H1 (cell line): ENCODE measurements at regions not wholly inside any gene's neighbourhood (a gene's known extent, or its start where the extent isn't known, plus 50 kb on each side); places are given as distances from the start of the nearest gene placed in this dataset.

Experiments
- ATF2 ChIP-seq: IDR thresholded peaks from 2 replicates; pipeline ENCODE4 v1.6.1; 2012; ENCODE audit warnings: low read length, inconsistent platforms
- BCL11A ChIP-seq, 2 experiments: IDR thresholded peaks; one replicate each; pipeline ENCODE4 v1.6.1; 2011; ENCODE audit warnings: low read depth in 2 of 2, low read length in 2 of 2, mild to moderate bottlenecking in 2 of 2
- CTCF ChIP-seq, 3 experiments: IDR thresholded peaks; 1 replicate in 2 of 3; 2 replicates in 1 of 3; pipeline versions ENCODE4 v1.5.1 to v1.6.1; 2011; ENCODE audit warnings: low read length in 3 of 3, mild to moderate bottlenecking in 3 of 3, inconsistent platforms in 2 of 3, low read depth in 1 of 3, moderate library complexity in 1 of 3; ENCODE audit not compliant: insufficient read depth in 1 of 3; ENCODE audit errors: control extremely low read depth in 1 of 3
- EGR1 ChIP-seq: IDR thresholded peaks from 2 replicates; pipeline ENCODE4 v1.6.1; 2011; ENCODE audit warnings: low read depth, low read length, borderline replicate concordance
- MAX ChIP-seq: IDR thresholded peaks from 2 replicates; pipeline ENCODE4 v1.6.1; 2012; ENCODE audit warnings: inconsistent platforms
- POLR2A ChIP-seq, 2 experiments: IDR thresholded peaks; 1 replicate in 1 of 2; 2 replicates in 1 of 2; pipeline ENCODE4 v1.6.1; 2011; ENCODE audit warnings: low read depth in 2 of 2, low read length in 2 of 2, mild to moderate bottlenecking in 2 of 2; ENCODE audit errors: control extremely low read depth in 1 of 2
- POLR2AphosphoS5 ChIP-seq: IDR thresholded peaks from 2 replicates; pipeline ENCODE4 v1.6.1; 2011; ENCODE audit warnings: low read depth, low read length
- SP1 ChIP-seq: IDR thresholded peaks from 2 replicates; pipeline ENCODE4 v1.6.1; 2011; ENCODE audit warnings: low read depth, low read length
- TAF1 ChIP-seq: IDR thresholded peaks from 2 replicates; pipeline ENCODE4 v1.6.1; 2011; ENCODE audit warnings: mild to moderate bottlenecking, low read depth, low read length
- YY1 ChIP-seq: IDR thresholded peaks from 2 replicates; pipeline ENCODE4 v1.6.1; 2011; ENCODE audit warnings: low read depth, mild to moderate bottlenecking, low read length

GRCh38 chr21:35204850-35205541 is 155.9 kb upstream of the RUNX1 start:
- no peak for TF ChIP-seq SP1
- no peak for TF ChIP-seq TAF1
- no peak for TF ChIP-seq MAX
- no peak for TF ChIP-seq EGR1
- no peak for TF ChIP-seq YY1
- TF ChIP-seq CTCF (IDR thresholded peaks at IDR 0.05; ENCODE audit: control extremely low read depth in 1 of 3, insufficient read depth in 1 of 3, low read depth in 1 of 3, low read length in 3 of 3), result peak in 1 of 3 experiments; percentile 12; a peak in 2 of 4 replicates
- no peak for TF ChIP-seq POLR2AphosphoS5
- no peak for TF ChIP-seq POLR2A (IDR thresholded peaks at IDR 0.05; ENCODE audit: control extremely low read depth in 1 of 2, low read depth in 2 of 2, low read length in 2 of 2)
- TF ChIP-seq BCL11A (IDR thresholded peaks at IDR 0.05; ENCODE audit: low read depth in 2 of 2, low read length in 2 of 2), result no peak
- TF ChIP-seq ATF2, result no peak
